ENCODE measurements at regions not wholly inside any gene's neighbourhood (a gene's known extent, or its start where the extent isn't known, plus 50 kb on each side); places are given as distances from the start of the nearest gene placed in this dataset.
"Not testable (repeated sequence)": the region's sequence is repeated elsewhere in the genome, so short reads cannot be mapped to it uniquely, and the experiment has no call there.

DNA sequence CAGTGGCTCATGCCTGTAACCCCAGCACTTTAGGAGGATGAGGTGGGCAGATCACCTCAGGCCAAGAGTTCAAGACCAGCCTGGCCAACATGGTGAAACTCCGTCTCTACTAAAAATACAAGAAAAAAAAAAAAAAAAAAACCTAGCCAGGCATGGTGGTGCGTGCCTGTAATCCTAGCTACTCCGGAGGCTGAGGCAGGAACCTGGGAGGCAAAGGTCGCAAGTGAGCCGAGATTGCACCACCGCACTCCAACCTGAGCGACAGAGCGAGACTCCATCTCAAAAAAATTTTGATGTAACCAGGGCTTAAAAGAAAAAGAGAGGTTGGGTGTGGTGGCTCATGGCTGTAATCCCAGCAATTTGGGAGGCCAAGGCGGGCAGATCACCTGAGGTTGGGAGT, 66.4 kb upstream of the PRR5 start:
- TF ChIP-seq, protein P1, sequence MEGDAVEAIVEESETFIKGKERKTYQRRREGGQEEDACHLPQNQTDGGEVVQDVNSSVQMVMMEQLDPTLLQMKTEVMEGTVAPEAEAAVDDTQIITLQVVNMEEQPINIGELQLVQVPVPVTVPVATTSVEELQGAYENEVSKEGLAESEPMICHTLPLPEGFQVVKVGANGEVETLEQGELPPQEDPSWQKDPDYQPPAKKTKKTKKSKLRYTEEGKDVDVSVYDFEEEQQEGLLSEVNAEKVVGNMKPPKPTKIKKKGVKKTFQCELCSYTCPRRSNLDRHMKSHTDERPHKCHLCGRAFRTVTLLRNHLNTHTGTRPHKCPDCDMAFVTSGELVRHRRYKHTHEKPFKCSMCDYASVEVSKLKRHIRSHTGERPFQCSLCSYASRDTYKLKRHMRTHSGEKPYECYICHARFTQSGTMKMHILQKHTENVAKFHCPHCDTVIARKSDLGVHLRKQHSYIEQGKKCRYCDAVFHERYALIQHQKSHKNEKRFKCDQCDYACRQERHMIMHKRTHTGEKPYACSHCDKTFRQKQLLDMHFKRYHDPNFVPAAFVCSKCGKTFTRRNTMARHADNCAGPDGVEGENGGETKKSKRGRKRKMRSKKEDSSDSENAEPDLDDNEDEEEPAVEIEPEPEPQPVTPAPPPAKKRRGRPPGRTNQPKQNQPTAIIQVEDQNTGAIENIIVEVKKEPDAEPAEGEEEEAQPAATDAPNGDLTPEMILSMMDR (IDR thresholded peaks at IDR 0.05) = not testable (repeated sequence)
- not testable (repeated sequence) for TF ChIP-seq POLR2A (IDR thresholded peaks at IDR 0.05)
